Kidney glomerular epithelial cell (primary cell): ENCODE measurements at regions not wholly inside any gene's neighbourhood (a gene's known extent, or its start where the extent isn't known, plus 50 kb on each side); places are given as distances from the start of the nearest gene placed in this dataset.
"Not testable (repeated sequence)": the region's sequence is repeated elsewhere in the genome, so short reads cannot be mapped to it uniquely, and the experiment has no call there.

Experiments used
- DNase-seq: peaks from one replicate; lab custom pipeline; 2025; lab: John Stamatoyannopoulos, UW

GRCh38 chr12:23084236-23084995 lies 459.4 kb downstream of the ETNK1 start:
- DNase-seq: peak; percentile 36

GRCh38 chr12:23088594-23088993 lies 463.6 kb downstream of the ETNK1 start:
- DNase-seq: no peak

- no peak for DNase-seq
These were observed 468.5 kb downstream of the ETNK1 start for GRCh38 chr12:23093488-23093887.

GRCh38 chr12:23096321-23096720 lies 471.4 kb downstream of the ETNK1 start:
- no peak for DNase-seq

GRCh38 chr12:23098110-23098509 lies 473.1 kb downstream of the ETNK1 start:
- DNase-seq: no peak

GRCh38 chr12:23098517-23098916 lies 473.5 kb downstream of the ETNK1 start:
- DNase-seq: no peak

- no peak for DNase-seq
These were observed 474.1 kb downstream of the ETNK1 start for GRCh38 chr12:23099104-23099503.

GRCh38 chr12:23099604-23100003 lies 474.6 kb downstream of the ETNK1 start:
- no peak for DNase-seq

GRCh38 chr12:23108957-23109356 lies 484.0 kb downstream of the ETNK1 start:
- no peak for DNase-seq

- no peak for DNase-seq
These were observed 488.8 kb downstream of the ETNK1 start for GRCh38 chr12:23113781-23114180.

GRCh38 chr12:23115984-23116383 lies 491.0 kb downstream of the ETNK1 start:
- no peak for DNase-seq

GRCh38 chr12:23126794-23127193 lies 501.8 kb downstream of the ETNK1 start:
- no peak for DNase-seq

GRCh38 chr12:23127701-23128100 lies 502.7 kb downstream of the ETNK1 start:
- DNase-seq: no peak

GRCh38 chr12:23128462-23128861 lies 503.5 kb downstream of the ETNK1 start:
- DNase-seq: no peak

GRCh38 chr12:23132357-23132756 lies 507.4 kb downstream of the ETNK1 start:
- no peak for DNase-seq

- no peak for DNase-seq
These were observed 508.5 kb downstream of the ETNK1 start for GRCh38 chr12:23133471-23133870.

GRCh38 chr12:23139026-23139425 lies 514.1 kb downstream of the ETNK1 start:
- no peak for DNase-seq

- DNase-seq: no peak
These were observed 515.7 kb downstream of the ETNK1 start for GRCh38 chr12:23140710-23141109.

- DNase-seq: no peak
These were observed 516.4 kb downstream of the ETNK1 start for GRCh38 chr12:23141335-23141734.

- not testable (repeated sequence) for DNase-seq
These were observed 521.1 kb downstream of the ETNK1 start for GRCh38 chr12:23146070-23146469.

- DNase-seq: no peak
These were observed 543.5 kb downstream of the ETNK1 start for GRCh38 chr12:23168459-23168858.

GRCh38 chr12:23169012-23169695 lies 544.2 kb downstream of the ETNK1 start:
- DNase-seq: no peak

GRCh38 chr12:23169696-23170013 lies 544.7 kb downstream of the ETNK1 start:
- no peak for DNase-seq

GRCh38 chr12:23174917-23175316 lies 549.9 kb downstream of the ETNK1 start:
- DNase-seq: no peak
